GM19351 (cell line): ENCODE measurements at regions not wholly inside any gene's neighbourhood (a gene's known extent, or its start where the extent isn't known, plus 50 kb on each side); places are given as distances from the start of the nearest gene placed in this dataset.

Experiments used
- ATAC-seq: cut with Tn5 transposase; IDR thresholded peaks from one replicate; pipeline ENCODE4 v1.9.1; 2021; ENCODE audit warnings: mild to moderate bottlenecking, moderate library complexity; ENCODE audit not compliant: unreplicated experiment

DNA sequence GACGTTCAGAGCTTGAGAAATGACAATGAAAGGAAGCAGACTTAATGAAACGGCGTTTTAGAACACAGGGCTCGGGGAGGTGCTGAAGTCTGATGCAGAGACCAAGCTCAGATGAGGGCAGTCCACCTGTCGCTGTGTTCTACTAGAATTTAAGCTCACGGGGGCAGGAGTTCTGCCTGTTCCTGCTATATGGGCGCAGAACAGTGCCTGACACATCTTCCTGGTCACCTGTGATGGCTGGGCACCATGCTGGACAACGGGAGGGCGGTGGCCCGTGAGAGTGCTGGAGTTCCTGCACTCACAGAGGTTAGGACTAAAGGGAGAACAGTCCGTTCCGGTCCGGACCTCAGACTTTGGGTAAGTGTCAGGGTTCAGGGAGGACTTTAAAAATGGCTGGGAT lies 130.6 kb downstream of the ERMARD start:
- no peak for ATAC-seq

GRCh38 chr6:169881398-169881797 lies 130.0 kb downstream of the ERMARD start:
- no peak for ATAC-seq

- ATAC-seq = no peak
Observed at GRCh38 chr6:169880516-169880915, 129.1 kb downstream of the ERMARD start.

DNA sequence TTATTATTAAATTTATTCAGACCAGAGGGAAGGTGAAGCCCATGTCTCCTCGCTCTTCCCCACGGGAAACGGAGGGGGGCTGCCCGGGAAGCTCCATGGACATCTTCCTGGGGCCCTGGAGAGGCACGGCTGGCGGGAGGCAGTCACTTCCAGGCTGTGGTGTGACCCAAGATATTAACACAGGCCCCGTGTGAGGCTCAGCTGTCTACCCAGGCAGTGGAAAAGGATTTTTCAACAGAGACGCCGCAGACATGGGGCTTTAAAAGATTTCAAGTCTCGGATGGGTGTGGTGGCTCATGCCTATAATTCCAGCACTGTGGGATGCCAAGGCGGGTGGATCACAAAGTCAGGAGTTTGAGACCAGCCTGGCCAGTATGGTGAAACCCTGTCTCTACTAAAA lies 117.9 kb downstream of the ERMARD start:
- ATAC-seq = no peak

DNA sequence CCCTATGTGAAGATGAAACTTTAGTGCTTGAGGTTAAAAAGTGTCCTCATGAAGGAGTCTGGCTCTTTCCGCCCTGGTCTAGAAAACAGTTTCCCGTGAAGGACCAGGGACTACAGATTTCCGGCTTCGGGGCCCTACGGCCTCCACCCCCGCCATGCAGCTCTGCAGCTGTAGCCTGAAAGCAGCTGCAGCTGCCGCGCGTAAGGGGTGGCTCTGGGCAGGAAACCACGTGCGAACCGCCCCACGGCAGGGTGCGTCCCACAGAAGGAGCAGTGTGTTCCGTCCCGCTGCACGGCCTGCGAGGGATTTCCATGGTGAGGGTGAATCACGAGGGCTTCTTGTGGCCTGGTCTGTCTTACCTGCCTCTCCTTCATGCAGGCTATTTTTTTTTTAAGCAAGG lies 117.0 kb downstream of the ERMARD start:
- peak; percentile 96 for ATAC-seq

DNA sequence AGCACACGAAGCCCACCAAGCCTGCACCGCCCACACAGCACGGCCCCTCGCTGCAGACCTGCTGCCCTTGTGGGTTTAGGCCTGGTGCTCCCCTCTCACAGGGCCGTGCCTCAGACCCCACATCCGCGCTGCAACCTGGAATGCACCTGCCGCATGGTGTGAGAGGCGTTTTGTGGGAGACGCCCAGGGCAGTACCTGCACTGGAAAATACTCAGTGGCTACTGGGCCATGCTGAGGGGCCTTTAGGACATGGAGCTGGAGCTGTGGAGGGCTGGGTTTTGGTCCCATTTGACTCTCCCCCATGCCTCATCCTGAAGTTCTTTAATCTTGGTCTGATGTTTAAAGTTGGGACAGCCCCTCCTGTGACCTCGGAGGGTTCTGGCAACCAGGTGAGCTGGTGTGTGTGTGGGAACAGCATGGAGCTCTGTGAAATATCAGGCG lies 116.3 kb downstream of the ERMARD start:
- ATAC-seq = no peak

GRCh38 chr6:169866668-169867521 lies 115.5 kb downstream of the ERMARD start:
- ATAC-seq = no peak

DNA sequence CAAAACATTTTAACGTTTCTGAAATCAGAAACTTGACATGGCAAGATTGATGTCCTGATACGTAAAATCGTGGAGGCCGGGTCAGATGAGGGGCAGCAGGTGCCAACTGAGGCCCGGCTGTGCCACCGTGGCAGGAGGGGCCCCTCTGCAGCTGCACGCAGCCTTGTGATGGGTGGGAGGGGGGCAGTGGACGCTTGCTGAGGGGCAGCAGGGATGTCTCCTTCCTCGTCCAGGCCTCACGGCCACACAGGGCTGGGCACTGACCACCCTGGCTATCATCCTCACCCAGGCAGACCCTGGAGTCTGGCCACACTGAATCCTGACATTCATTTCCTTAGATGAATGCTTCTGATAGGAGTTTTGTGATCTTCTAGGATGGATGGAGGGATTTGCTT lies 114.7 kb downstream of the ERMARD start:
- ATAC-seq = no peak

DNA sequence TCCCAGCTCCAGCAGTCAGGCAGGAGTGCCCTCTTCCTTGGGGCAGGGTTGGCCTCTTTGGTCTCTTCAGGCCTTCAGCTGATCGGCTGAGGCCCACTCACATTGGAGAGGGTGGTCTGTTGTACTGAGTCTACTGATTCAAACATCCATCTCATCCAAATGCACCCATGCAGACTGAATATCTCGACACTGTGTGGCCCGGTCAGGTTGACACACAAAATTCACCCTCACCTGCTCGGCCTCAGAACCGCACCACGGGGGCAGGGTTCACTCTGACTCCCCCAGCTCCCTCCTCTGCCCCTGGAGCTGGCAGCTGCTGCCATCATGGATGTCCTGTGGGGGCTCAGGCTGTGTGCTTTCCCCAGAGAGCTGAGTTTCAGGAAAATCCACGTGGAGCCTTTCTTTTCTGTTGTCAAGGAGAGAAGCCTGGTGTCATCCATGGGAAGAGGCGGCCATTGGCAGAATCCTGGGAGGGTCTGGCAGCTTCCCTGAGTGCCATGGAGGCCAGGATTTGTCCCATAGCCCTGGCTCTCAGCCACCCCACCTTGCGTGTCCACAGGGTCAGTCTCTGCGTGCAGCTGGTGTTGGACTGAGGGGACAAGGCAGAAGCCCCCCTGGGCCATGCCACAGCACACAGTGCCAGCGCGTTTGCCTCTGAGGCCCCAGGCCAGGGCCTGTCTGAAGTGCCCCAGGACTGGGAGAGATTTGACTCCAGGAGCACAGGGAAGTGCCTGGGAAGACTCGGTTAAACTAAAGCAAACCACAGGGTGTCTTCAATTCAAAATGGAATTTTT lies 114.1 kb downstream of the ERMARD start:
- no peak for ATAC-seq

DNA sequence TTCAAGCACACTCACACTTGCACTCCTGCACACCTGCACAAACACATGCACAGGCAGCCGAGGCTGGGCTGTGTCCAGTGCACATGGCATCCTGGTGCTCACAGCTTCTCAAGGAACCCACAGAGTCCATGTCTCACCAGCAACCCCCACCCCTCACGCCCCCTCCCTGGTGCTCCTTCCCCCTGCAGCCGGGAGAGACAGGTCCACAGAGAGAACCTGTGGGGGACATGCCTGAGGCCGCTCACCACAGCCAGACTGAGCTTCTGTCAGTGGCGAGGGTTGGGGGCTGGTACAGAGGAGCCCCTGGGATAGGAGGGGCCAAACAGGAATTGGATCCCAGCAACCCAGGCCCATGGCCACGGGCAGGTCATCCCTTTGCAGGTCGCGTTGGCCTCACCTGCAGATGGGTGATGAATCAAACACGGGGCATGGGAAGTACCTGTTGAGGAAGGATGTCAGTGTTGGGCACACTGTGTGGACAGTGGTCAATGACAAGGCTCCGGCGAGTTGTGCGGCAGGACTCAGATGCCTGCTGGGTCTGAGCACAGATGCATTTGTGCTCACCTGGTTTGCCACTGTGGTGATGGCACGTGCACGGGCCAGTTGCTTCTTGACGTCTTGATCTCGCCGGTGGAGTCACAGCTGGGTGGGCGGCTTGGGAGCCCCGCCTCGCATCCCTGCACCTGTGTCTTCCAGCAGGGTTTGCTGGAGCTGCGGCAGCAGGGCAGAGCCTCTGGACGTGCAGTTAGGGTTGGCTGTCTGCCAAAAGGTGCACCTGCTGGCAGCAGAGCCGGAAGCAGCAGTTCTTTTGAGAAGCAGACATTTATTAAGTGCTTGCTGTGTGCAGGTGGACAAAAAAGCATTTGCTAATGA lies 113.0 kb downstream of the ERMARD start:
- ATAC-seq = no peak

- ATAC-seq = no peak
Observed at GRCh38 chr6:169863710-169864109, 112.3 kb downstream of the ERMARD start.

GRCh38 chr6:169862892-169863525 lies 111.6 kb downstream of the ERMARD start:
- ATAC-seq = no peak

GRCh38 chr6:169862043-169862891 lies 110.8 kb downstream of the ERMARD start:
- no peak for ATAC-seq

- ATAC-seq = no peak
Observed at GRCh38 chr6:169861431-169862042, 110.1 kb downstream of the ERMARD start.

- ATAC-seq = no peak
Observed at GRCh38 chr6:169859978-169860703, 108.7 kb downstream of the ERMARD start.

GRCh38 chr6:169859401-169859977 lies 108.1 kb downstream of the ERMARD start:
- no peak for ATAC-seq

DNA sequence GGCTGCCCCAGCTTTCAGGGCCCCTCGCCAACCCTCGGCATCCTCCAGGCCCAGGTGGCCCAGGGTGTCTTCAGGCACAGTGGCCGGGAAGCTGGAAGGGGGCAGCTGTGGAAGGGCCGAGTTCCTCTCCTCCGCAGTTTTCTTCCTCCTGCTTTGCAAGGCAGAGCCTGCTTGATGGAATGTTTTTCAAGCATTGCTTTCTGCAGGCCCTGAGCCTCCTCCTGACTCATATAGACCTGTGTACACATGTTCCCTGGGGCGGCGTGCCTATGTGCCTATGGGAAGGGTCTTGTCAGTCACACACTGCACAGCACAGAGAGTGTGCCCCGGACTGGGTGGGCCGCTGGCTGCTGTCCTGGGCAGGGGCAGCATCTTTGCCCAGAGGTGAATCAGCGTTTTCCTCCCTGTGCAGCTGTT lies 107.5 kb downstream of the ERMARD start:
- no peak for ATAC-seq

DNA sequence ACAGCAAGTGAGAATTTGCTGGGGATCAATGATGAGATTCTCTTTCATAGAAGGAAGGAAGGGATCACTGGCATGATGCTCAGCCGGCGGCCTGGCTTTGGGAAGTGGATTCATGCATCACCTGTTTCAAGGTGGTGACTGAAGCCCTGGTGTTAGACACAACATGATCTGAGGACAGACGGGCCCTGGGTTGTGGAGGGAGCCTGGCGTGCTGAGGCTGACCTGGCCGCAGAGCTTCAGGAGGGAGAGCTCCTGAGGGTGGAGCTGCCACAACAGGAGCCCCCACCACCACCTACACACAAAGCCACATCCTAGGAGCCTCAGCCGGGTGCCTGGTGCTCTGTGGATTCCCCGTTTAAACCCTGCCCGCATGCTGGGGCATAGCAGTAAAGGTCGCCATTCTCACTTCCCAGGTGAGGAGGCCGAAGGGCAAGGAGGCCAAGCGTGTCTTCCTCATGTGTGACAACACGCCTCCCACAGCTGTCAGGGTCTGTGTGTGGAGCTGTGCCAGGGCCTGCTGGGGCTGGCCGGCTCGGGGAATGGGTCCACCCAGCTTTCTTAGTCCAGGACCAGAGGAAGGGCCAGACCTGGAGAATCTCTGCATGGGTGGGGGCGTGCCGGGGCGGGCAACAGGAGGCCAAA lies 107.0 kb downstream of the ERMARD start:
- no peak for ATAC-seq
